Sigmoid colon (tissue), 6 donors: ENCODE measurements at regions not wholly inside any gene's neighbourhood (a gene's known extent, or its start where the extent isn't known, plus 50 kb on each side); places are given as distances from the start of the nearest gene placed in this dataset.

Experiments
- DNase-seq: peaks from one replicate; pipeline ENCODE4 v3.0.0-alpha.2; 2019
- H3K27ac ChIP-seq, 4 donors: fragments of 200-600 bp; sonication (generic); one replicate each; pipeline ENCODE4 v1.5.1; 2016 to 2019; ENCODE audit warnings: mild to moderate bottlenecking in 1 of 4
- H3K27me3 ChIP-seq, 3 donors: fragments of 200-600 bp; sonication (generic); one replicate each; pipeline ENCODE4 v1.5.1; 2019; ENCODE audit warnings: mild to moderate bottlenecking in 1 of 3
- H3K36me3 ChIP-seq, 4 donors: fragments of 200-600 bp; sonication (generic); one replicate each; pipeline ENCODE4 v1.5.1; 2016 to 2019
- H3K4me1 ChIP-seq, 4 donors: fragments of 200-600 bp; sonication (generic); one replicate each; pipeline ENCODE4 v1.5.1; 2017 to 2019
- H3K4me3 ChIP-seq, 4 donors: fragments of 200-600 bp; sonication (generic); one replicate each; pipeline ENCODE4 v1.5.1; 2017 to 2019; ENCODE audit warnings: mild to moderate bottlenecking in 2 of 4, moderate library complexity in 1 of 4
- H3K9me3 ChIP-seq, 4 donors: fragments of 200-600 bp in 3 of 4; sonication (generic) in 3 of 4; one replicate each; pipeline versions ENCODE4 v1.5.1 to v1.6.1; 2013 to 2019
- CTCF ChIP-seq, 4 experiments: fragments of 450-650 bp in 3 of 4; fragments of 200-600 bp in 1 of 4; IDR thresholded peaks; one replicate each; pipeline ENCODE4 v1.5.1; 2016 to 2019; ENCODE audit warnings: antibody characterized with exemption in 4 of 4, mild to moderate bottlenecking in 3 of 4, moderate library complexity in 2 of 4
- EP300 ChIP-seq, 4 donors: sonication (generic); formaldehyde crosslinking; IDR thresholded peaks; one replicate each; pipeline ENCODE4 v1.6.1; 2017; ENCODE audit warnings: antibody characterized with exemption in 4 of 4
- POLR2A ChIP-seq, 2 donors: fragments of 450-650 bp; IDR thresholded peaks; one replicate each; pipeline ENCODE4 v1.6.1; 2016; ENCODE audit warnings: antibody characterized with exemption in 2 of 2, mild to moderate bottlenecking in 2 of 2, moderate library complexity in 2 of 2
- POLR2AphosphoS5 ChIP-seq, 4 donors: sonication (generic); formaldehyde crosslinking; IDR thresholded peaks; one replicate each; pipeline ENCODE4 v1.6.1; 2017; ENCODE audit warnings: antibody characterized with exemption in 4 of 4
- WGBS, 2 donors: extraction: QIAGEN DNeasy Blood & Tissue Kit; methylation state at CpG; one replicate each; pipeline ENCODE4 v1.1.7; 2013; 5-methylcytosine and 5-hydroxymethylcytosine counted together
- intact Hi-C: fragments of 100-400 bp; cut with DNase I; formaldehyde crosslinking; loops from one replicate; pipeline ENCODE4 v1.15.1; 2023
- donor health status: healthy with polysubstance abuse.
- donor health status: healthy.

- Histone ChIP-seq H3K4me3 (no peak overlapping the region), H3K9me3 (no peaks in the 10 kb centered on the region), H3K27me3 (no peaks in the 10 kb centered on the region), H3K4me1 (peaks cover 0 to 4% (median 0%) of the 10 kb centered on the region in 4 donors), H3K36me3 (no peaks in the 10 kb centered on the region), H3K27ac (no peak overlapping the region)
- TF ChIP-seq EP300 (IDR thresholded peaks at IDR 0.05) = no peak
- no peak for TF ChIP-seq POLR2A (IDR thresholded peaks at IDR 0.05)
- TF ChIP-seq POLR2AphosphoS5 (IDR thresholded peaks at IDR 0.05) = no peak
- no peak for DNase-seq
- WGBS, 2 donors = 23 to 44% methylated on average over 1 of the region's 1 CpG
- intact Hi-C loops = no loop called here
Observed at GRCh38 chr14:48955857-48956256, 630.3 kb downstream of the RPS29 start.

DNA sequence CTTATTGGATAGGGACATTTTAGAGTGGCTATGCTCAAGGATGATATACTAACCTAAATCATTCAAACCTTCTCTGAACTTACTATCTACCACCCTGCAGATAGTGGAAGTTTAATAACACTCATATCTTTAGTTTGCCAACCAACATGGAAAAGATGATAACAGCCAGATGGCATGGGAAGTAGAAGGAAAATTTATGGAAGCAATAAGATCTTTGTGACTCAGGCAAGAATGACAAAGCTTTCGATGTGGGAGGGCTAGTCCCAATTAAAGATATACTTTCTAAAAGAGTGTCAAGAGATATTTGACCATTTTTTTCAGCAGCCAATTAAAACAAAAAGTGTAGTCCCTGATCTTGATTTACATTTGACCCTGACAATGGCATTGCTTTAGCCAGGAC lies 631.7 kb downstream of the RPS29 start:
- TF ChIP-seq CTCF (IDR thresholded peaks at IDR 0.05) (no peak), POLR2AphosphoS5 (IDR thresholded peaks at IDR 0.05) (no peak), EP300 (IDR thresholded peaks at IDR 0.05) (no peak), POLR2A (IDR thresholded peaks at IDR 0.05) (no peak)
- Histone ChIP-seq H3K27ac (no peak overlapping the region), H3K4me3 (no peak overlapping the region), H3K36me3 (no peaks in the 10 kb centered on the region), H3K4me1 (peaks cover 0 to 4% (median 0%) of the 10 kb centered on the region in 4 donors), H3K27me3 (no peaks in the 10 kb centered on the region), H3K9me3 (no peaks in the 10 kb centered on the region)
- DNase-seq = no peak
- intact Hi-C loops = no loop called here
- 34 to 64% methylated on average over 1 of the region's 1 CpG for WGBS, 2 donors

DNA sequence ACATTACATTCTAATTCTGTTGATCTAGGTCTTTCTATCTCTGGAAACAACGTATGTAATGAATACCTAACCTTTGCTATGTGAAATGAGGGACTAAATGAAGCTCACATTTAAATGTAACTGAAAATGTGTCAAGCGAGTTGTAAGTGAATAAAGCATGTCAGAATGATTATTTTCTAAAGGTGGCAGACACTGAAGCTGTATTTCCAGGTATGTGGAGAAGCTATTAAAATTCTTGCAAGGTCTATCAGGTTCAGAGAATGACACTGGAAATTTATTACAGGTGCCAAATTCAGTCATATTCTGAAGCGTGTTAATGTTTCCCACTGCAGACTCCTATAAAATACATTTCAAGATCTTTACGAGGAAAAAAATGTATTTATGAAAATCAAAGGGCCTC lies 641.4 kb downstream of the RPS29 start:
- no peaks in the 10 kb centered on the region for H3K36me3 ChIP-seq
- no peaks in the 10 kb centered on the region for H3K9me3 ChIP-seq
- no peak overlapping the region for H3K4me3 ChIP-seq
- intact Hi-C loops = no loop called here
- no peaks in the 10 kb centered on the region for H3K27me3 ChIP-seq
- H3K27ac ChIP-seq = no peak overlapping the region
- no peaks in the 10 kb centered on the region for H3K4me1 ChIP-seq
- TF ChIP-seq EP300 (IDR thresholded peaks at IDR 0.05) (no peak), POLR2AphosphoS5 (IDR thresholded peaks at IDR 0.05) (no peak), POLR2A (IDR thresholded peaks at IDR 0.05) (no peak), CTCF (IDR thresholded peaks at IDR 0.05) (no peak)
- no peak for DNase-seq
- WGBS, 2 donors = 40 to 68% methylated on average over 4 of the region's 4 CpGs

DNA sequence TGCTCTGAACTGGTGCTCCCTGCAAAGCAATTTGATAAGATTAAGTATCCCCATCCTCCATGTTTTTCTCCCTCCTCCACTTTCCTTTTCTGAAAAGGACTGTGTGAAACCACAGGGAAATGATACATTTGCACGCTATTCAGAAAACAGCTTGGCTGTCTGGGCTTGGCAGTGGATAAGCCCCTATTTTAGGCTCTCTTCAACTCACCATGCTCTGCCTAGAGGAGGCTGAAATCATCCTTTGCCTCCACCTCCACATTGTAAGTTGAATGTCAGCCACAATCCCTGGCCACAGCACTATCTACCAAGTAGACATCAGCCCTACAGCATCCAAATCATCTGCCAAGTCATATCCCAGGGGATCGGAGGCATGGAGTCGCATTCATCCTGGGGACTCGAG lies 642.3 kb downstream of the RPS29 start:
- DNase-seq = no peak
- Histone ChIP-seq H3K27ac (no peak overlapping the region), H3K4me3 (no peak overlapping the region), H3K36me3 (no peaks in the 10 kb centered on the region), H3K9me3 (no peaks in the 10 kb centered on the region), H3K27me3 (no peaks in the 10 kb centered on the region), H3K4me1 (no peaks in the 10 kb centered on the region)
- intact Hi-C loops = no loop called here
- TF ChIP-seq POLR2A (IDR thresholded peaks at IDR 0.05) (no peak), EP300 (IDR thresholded peaks at IDR 0.05) (no peak), POLR2AphosphoS5 (IDR thresholded peaks at IDR 0.05) (no peak), CTCF (IDR thresholded peaks at IDR 0.05) (no peak)
- WGBS, 2 donors = 74 to 82% methylated on average over 4 of the region's 4 CpGs

- Histone ChIP-seq H3K36me3 (no peaks in the 10 kb centered on the region), H3K9me3 (no peaks in the 10 kb centered on the region), H3K27ac (peak overlapping the region; percentile 59 to 71 (median 68)), H3K4me3 (no peak overlapping the region), H3K27me3 (no peaks in the 10 kb centered on the region), H3K4me1 (peaks cover 0 to 34% (median 12%) of the 10 kb centered on the region in 4 donors)
- DNase-seq = peak; percentile 63
- intact Hi-C loops = no loop called here
- no peak for TF ChIP-seq CTCF (IDR thresholded peaks at IDR 0.05)
- TF ChIP-seq POLR2AphosphoS5 (IDR thresholded peaks at IDR 0.05) = no peak
- TF ChIP-seq POLR2A (IDR thresholded peaks at IDR 0.05) = no peak
- no peak for TF ChIP-seq EP300 (IDR thresholded peaks at IDR 0.05)
- WGBS, 2 donors = 66 to 74% methylated on average over 10 of the region's 10 CpGs
Observed at GRCh38 chr14:48937541-48938195, 648.5 kb downstream of the RPS29 start.
